Uterus (tissue), 2 donors: ENCODE measurements at regions not wholly inside any gene's neighbourhood (a gene's known extent, or its start where the extent isn't known, plus 50 kb on each side); places are given as distances from the start of the nearest gene placed in this dataset.

Experiments used
- POLR2A ChIP-seq, 2 donors: fragments of 450-650 bp; IDR thresholded peaks; one replicate each; pipeline ENCODE4 v1.6.1; 2016; ENCODE audit warnings: antibody characterized with exemption in 2 of 2, mild to moderate bottlenecking in 1 of 2, moderate library complexity in 1 of 2
- TF ChIP-seq, protein P1 (sequence below), 4 experiments: fragments of 200-600 bp in 2 of 4; fragments of 450-650 bp in 2 of 4; sonication (generic) in 2 of 4; IDR thresholded peaks; one replicate each; pipeline ENCODE4 v1.5.1; 2016 to 2019; ENCODE audit warnings: antibody characterized with exemption in 4 of 4, mild to moderate bottlenecking in 2 of 4, moderate library complexity in 1 of 4

DNA sequence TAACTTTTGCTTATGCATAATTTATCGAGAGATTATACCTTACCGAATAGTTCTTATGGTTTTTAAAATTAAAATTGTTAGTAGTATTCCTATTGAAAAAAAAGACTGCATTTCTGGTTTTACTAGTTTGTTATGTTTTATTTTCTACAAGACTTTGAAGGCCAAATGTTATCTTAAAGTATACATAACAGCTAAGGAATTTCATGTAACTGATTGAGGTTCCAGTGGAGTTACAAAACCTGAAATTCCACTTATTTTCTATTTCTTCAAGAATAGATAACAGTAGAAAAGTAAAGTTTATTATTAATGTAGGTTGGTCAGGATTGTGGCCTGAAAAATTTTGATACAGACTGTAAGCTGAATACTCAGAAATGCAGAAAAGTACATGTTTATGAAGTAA, 1216.0 kb upstream of the PCDH20 start:
- TF ChIP-seq, protein P1, sequence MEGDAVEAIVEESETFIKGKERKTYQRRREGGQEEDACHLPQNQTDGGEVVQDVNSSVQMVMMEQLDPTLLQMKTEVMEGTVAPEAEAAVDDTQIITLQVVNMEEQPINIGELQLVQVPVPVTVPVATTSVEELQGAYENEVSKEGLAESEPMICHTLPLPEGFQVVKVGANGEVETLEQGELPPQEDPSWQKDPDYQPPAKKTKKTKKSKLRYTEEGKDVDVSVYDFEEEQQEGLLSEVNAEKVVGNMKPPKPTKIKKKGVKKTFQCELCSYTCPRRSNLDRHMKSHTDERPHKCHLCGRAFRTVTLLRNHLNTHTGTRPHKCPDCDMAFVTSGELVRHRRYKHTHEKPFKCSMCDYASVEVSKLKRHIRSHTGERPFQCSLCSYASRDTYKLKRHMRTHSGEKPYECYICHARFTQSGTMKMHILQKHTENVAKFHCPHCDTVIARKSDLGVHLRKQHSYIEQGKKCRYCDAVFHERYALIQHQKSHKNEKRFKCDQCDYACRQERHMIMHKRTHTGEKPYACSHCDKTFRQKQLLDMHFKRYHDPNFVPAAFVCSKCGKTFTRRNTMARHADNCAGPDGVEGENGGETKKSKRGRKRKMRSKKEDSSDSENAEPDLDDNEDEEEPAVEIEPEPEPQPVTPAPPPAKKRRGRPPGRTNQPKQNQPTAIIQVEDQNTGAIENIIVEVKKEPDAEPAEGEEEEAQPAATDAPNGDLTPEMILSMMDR (IDR thresholded peaks at IDR 0.05): no peak
- no peak for TF ChIP-seq POLR2A (IDR thresholded peaks at IDR 0.05)
